MCF 10A (cell line): ENCODE measurements at regions not wholly inside any gene's neighbourhood (a gene's known extent, or its start where the extent isn't known, plus 50 kb on each side); places are given as distances from the start of the nearest gene placed in this dataset.

Experiments used
- BruUV-seq: library from RNA; stranded (reverse); fragments of 400-500 nt; replicated peaks from 2 replicates; lab custom pipeline; 2021; lab: Mats Ljungman, UMichigan
- CTCF ChIA-PET: fragments of 300-600 bp; sonication (Branson Sonifier 250); formaldehyde crosslinking; extraction: SDS; loops from one replicate; lab custom pipeline; 2021; ENCODE audit warnings: antibody characterized with exemption, inconsistent platforms; lab: Yijun Ruan, JAX
- POLR2A ChIA-PET: fragments of 300-600, 350-650 bp; sonication (Branson Sonifier 250); formaldehyde crosslinking; extraction: SDS; loops from one replicate; lab custom pipeline; 2020; ENCODE audit warnings: antibody characterized with exemption, inconsistent platforms; lab: Yijun Ruan, JAX
- DNase-seq: peaks from one replicate; pipeline ENCODE4 v3.0.0-alpha.2; 2018; ENCODE audit not compliant: unreplicated experiment
- H3K27ac Mint-ChIP-seq: one replicate; pipeline ENCODE4 v1.8.0; 2022; ENCODE audit warnings: mild to moderate bottlenecking, low read depth, mixed read lengths; ENCODE audit not compliant: unreplicated experiment
- H3K27me3 Mint-ChIP-seq: one replicate; pipeline ENCODE4 v1.8.0; 2022; ENCODE audit warnings: mixed read lengths; ENCODE audit not compliant: insufficient read depth, unreplicated experiment
- H3K36me3 Mint-ChIP-seq: one replicate; pipeline ENCODE4 v1.8.0; 2022; ENCODE audit warnings: mild to moderate bottlenecking, moderate library complexity, mixed read lengths; ENCODE audit not compliant: insufficient read depth, unreplicated experiment
- H3K4me1 Mint-ChIP-seq: one replicate; pipeline ENCODE4 v1.8.0; 2022; ENCODE audit warnings: mixed read lengths; ENCODE audit not compliant: insufficient read depth, unreplicated experiment
- H3K4me3 Mint-ChIP-seq: one replicate; pipeline ENCODE4 v1.8.0; 2022; ENCODE audit warnings: mild to moderate bottlenecking, moderate library complexity, mixed read lengths; ENCODE audit not compliant: unreplicated experiment
- H3K9me3 Mint-ChIP-seq: one replicate; pipeline ENCODE4 v1.8.0; 2022; ENCODE audit warnings: mixed read lengths; ENCODE audit not compliant: unreplicated experiment
- intact Hi-C: fragments of 100-400 bp; cut with micrococcal nuclease; formaldehyde crosslinking; loops from 2 replicates; pipeline ENCODE4 v1.14.1; 2022
- TF ChIP-seq, protein P1 (sequence below): fragments of 200-600 bp; IDR thresholded peaks from one replicate; pipeline ENCODE4 v1.8.0; 2022; ENCODE audit warnings: antibody characterized with exemption, mild to moderate bottlenecking; ENCODE audit not compliant: unreplicated experiment

DNA sequence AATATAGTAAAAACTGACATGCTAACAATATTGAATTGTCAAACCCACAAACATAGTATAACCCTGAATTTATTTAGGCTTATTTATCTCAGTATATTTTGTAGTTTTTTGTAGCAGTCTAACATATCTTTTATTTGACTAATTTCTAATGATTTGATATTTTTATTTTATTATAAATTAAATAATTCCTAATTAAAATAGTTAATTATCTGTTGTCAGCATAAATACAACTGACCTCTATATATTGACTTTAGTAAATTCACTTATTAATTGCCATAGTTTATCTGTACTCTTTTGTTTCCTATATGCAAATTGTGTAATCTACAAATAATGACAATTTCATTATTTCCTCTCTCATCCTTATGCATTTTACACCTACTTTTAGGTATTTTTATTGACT lies 215.1 kb upstream of the KIF2A start:
- POLR2A ChIA-PET, result no interaction called here
- BruUV-seq, result no TSS peak

DNA sequence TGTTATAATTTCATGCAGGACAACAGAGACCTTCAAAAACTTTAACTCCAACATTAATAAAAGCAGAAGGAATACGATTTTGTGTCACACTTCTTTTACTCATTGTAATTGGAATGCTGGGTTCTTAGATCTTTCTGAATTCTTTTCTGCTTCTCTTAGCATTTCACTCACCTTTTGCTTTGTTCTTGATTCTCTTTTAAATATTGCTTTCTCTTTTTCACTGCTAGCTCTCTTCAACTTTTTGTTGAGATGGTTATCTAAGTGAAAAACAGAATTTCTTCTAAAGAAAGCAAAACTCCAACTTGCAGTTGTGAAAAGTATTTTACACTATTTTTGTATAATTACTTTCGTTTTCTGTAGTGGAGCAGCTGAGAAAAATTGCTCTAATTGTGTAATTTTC lies 212.6 kb upstream of the KIF2A start:
- ChIA-PET POLR2A (interaction anchor here (1.2 to 3.0 kb wide), 2 partner anchors 11 to 17 kb away, joined by 3 to 23 read pairs; no protein-coding TSS in a partner anchor), CTCF (interaction anchor here (1.7 kb wide), 1 partner anchor 10 kb away, joined by 10 read pairs; no protein-coding TSS in a partner anchor)
- peaks cover 12% of the 10 kb centered on the region for H3K4me1 Mint-ChIP-seq
- no peaks in the 10 kb centered on the region for H3K36me3 Mint-ChIP-seq
- peak overlapping the region; percentile 4 for H3K27ac Mint-ChIP-seq
- no TSS peak for BruUV-seq
- no peaks in the 10 kb centered on the region for H3K9me3 Mint-ChIP-seq
- DNase-seq, result no peak
- no peak overlapping the region for H3K4me3 Mint-ChIP-seq
- TF ChIP-seq, protein P1, sequence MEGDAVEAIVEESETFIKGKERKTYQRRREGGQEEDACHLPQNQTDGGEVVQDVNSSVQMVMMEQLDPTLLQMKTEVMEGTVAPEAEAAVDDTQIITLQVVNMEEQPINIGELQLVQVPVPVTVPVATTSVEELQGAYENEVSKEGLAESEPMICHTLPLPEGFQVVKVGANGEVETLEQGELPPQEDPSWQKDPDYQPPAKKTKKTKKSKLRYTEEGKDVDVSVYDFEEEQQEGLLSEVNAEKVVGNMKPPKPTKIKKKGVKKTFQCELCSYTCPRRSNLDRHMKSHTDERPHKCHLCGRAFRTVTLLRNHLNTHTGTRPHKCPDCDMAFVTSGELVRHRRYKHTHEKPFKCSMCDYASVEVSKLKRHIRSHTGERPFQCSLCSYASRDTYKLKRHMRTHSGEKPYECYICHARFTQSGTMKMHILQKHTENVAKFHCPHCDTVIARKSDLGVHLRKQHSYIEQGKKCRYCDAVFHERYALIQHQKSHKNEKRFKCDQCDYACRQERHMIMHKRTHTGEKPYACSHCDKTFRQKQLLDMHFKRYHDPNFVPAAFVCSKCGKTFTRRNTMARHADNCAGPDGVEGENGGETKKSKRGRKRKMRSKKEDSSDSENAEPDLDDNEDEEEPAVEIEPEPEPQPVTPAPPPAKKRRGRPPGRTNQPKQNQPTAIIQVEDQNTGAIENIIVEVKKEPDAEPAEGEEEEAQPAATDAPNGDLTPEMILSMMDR, result no peak
- intact Hi-C loops, result no loop called here
- no peaks in the 10 kb centered on the region for H3K27me3 Mint-ChIP-seq

More for the DNA sequence above, 215.1 kb upstream of the KIF2A start:
- intact Hi-C loops, result no loop called here
- peaks cover 12% of the 10 kb centered on the region for H3K4me1 Mint-ChIP-seq
- TF ChIP-seq, protein P1, result no peak
- no peak for DNase-seq
- no peak overlapping the region for H3K4me3 Mint-ChIP-seq
- H3K27ac Mint-ChIP-seq, result no peak overlapping the region
- CTCF ChIA-PET, result no interaction called here
- H3K36me3 Mint-ChIP-seq, result no peaks in the 10 kb centered on the region
- no peaks in the 10 kb centered on the region for H3K27me3 Mint-ChIP-seq
- no peaks in the 10 kb centered on the region for H3K9me3 Mint-ChIP-seq

DNA sequence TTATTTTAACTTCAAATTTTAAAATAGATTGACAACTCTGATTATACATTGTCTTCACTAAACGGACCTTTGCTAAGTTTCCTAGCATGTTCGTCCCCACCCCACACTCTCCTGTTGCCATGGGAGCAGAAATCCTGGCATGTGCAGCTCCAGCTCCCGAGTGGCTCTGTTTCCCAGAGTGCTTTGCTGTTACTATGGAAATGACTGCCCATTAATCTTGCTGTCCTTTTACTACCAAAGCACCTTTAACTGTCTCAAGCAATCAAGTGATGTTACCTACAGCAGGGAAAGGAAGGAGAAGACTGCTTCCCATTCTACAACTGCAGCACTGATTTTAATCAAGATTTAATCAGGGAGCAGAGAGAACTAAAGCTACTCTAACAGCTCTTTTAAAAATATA lies 212.0 kb upstream of the KIF2A start:
- TF ChIP-seq, protein P1, result no peak
- H3K4me3 Mint-ChIP-seq, result peak overlapping the region; percentile 61
- H3K27me3 Mint-ChIP-seq, result no peaks in the 10 kb centered on the region
- POLR2A ChIA-PET, result interaction anchor here (1.2 to 3.0 kb wide), 2 partner anchors 12 to 18 kb away, joined by 3 to 23 read pairs; no protein-coding TSS in a partner anchor
- intact Hi-C loops, result no loop called here
- H3K27ac Mint-ChIP-seq, result no peak overlapping the region
- H3K36me3 Mint-ChIP-seq, result no peaks in the 10 kb centered on the region
- H3K4me1 Mint-ChIP-seq, result peaks cover 12% of the 10 kb centered on the region
- H3K9me3 Mint-ChIP-seq, result no peaks in the 10 kb centered on the region
- no TSS peak for BruUV-seq
- DNase-seq, result peak; percentile 35
- CTCF ChIA-PET, result interaction anchor here (1.7 kb wide), 1 partner anchor 11 kb away, joined by 10 read pairs; no protein-coding TSS in a partner anchor

DNA sequence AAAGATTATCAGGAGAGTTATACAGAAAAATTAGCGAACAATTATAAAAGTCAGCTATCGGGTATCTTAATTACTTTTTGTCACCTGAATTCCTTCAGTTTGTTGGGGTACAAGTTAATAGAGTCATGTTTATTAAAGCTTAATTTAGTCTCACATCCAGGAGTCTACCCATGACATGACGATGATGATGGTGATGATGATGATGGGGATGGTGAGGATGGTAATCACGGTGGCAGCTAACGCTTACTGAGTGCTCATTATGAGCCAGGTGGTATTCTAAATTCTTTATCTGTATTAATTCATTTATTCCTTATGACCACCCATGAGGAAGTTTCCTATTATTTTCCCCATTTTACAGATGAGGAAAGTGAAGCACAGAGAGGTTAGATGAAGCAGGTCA lies 208.6 kb upstream of the KIF2A start:
- TF ChIP-seq, protein P1, result no peak
- DNase-seq, result no peak
- intact Hi-C loops, result no loop called here
- no peak overlapping the region for H3K4me3 Mint-ChIP-seq
- ChIA-PET POLR2A (no interaction called here), CTCF (no interaction called here)
- no TSS peak for BruUV-seq
- H3K9me3 Mint-ChIP-seq, result no peaks in the 10 kb centered on the region
- peaks cover 12% of the 10 kb centered on the region for H3K4me1 Mint-ChIP-seq
- H3K27me3 Mint-ChIP-seq, result no peaks in the 10 kb centered on the region
- no peak overlapping the region for H3K27ac Mint-ChIP-seq
- H3K36me3 Mint-ChIP-seq, result no peaks in the 10 kb centered on the region
